Keratinocyte (primary cell): ENCODE measurements at regions not wholly inside any gene's neighbourhood (a gene's known extent, or its start where the extent isn't known, plus 50 kb on each side); places are given as distances from the start of the nearest gene placed in this dataset.
"Not testable (repeated sequence)": the region's sequence is repeated elsewhere in the genome, so short reads cannot be mapped to it uniquely, and the experiment has no call there.

Experiments used
- DNase-seq: peaks from one replicate; pipeline ENCODE4 v3.0.0-alpha.2; 2011; ENCODE audit warnings: low read depth, missing footprints, low spot score
- FAIRE-seq: peaks from 2 replicates; lab custom pipeline; 2011; peaks lifted over from hg19 to GRCh38; lab: Jason Lieb, UNC
- H2AFZ ChIP-seq: 2 replicates; pipeline ENCODE4 v1.6.0; 2012; ENCODE audit warnings: low read length, control low read depth, inconsistent platforms; ENCODE audit not compliant: control insufficient read depth
- H3K27ac ChIP-seq: 2 replicates; pipeline ENCODE4 v1.5.1; 2011; ENCODE audit warnings: low read length; ENCODE audit not compliant: control insufficient read depth, insufficient read depth
- H3K27me3 ChIP-seq: 3 replicates; pipeline ENCODE4 v1.6.0; 2011; ENCODE audit warnings: low read length; ENCODE audit not compliant: control insufficient read depth, insufficient read depth; ENCODE audit errors: extremely low read depth
- H3K36me3 ChIP-seq, 2 experiments: 2 replicates in 1 of 2; 3 replicates in 1 of 2; pipeline ENCODE4 v1.5.1; 2011; ENCODE audit warnings: low read length in 2 of 2, mild to moderate bottlenecking in 1 of 2; ENCODE audit not compliant: control insufficient read depth in 2 of 2, insufficient read depth in 2 of 2; ENCODE audit errors: extremely low read depth in 1 of 2
- H3K4me1 ChIP-seq: 3 replicates; pipeline ENCODE4 v1.5.1; 2011; ENCODE audit warnings: low read length; ENCODE audit not compliant: control insufficient read depth, insufficient read depth; ENCODE audit errors: extremely low read depth
- H3K4me2 ChIP-seq: 3 replicates; pipeline ENCODE4 v1.6.0; 2011; ENCODE audit warnings: low read depth, low read length; ENCODE audit not compliant: control insufficient read depth, insufficient read depth; ENCODE audit errors: extremely low read depth
- H3K4me3 ChIP-seq, 3 experiments: fragments of 200-600 bp in 1 of 3; sonication (generic) in 1 of 3; 2 replicates in 2 of 3; 3 replicates in 1 of 3; pipeline ENCODE4 v1.5.1; 2011 to 2016; ENCODE audit warnings: low read length in 3 of 3, mild to moderate bottlenecking in 3 of 3, control low read depth in 2 of 3, inconsistent platforms in 1 of 3, low read depth in 1 of 3, mixed read lengths in 1 of 3, mixed run types in 1 of 3, moderate library complexity in 1 of 3; ENCODE audit not compliant: control insufficient read depth in 2 of 3, insufficient read depth in 2 of 3; ENCODE audit errors: extremely low read depth in 1 of 3
- H3K79me2 ChIP-seq: 2 replicates; pipeline ENCODE4 v1.6.0; 2012; ENCODE audit warnings: low read length; ENCODE audit not compliant: control insufficient read depth, insufficient read depth
- H3K9ac ChIP-seq: 3 replicates; pipeline ENCODE4 v1.6.0; 2011; ENCODE audit warnings: low read length; ENCODE audit not compliant: control insufficient read depth, insufficient read depth; ENCODE audit errors: extremely low read depth
- H3K9me1 ChIP-seq: 3 replicates; pipeline ENCODE4 v1.6.0; 2011; ENCODE audit warnings: low read length; ENCODE audit not compliant: control insufficient read depth, insufficient read depth; ENCODE audit errors: extremely low read depth
- H3K9me3 ChIP-seq: 2 replicates; pipeline ENCODE4 v1.5.1; 2012; ENCODE audit warnings: low read depth, low read length; ENCODE audit not compliant: control insufficient read depth
- H4K20me1 ChIP-seq: 3 replicates; pipeline ENCODE4 v1.6.0; 2011; ENCODE audit warnings: low read length; ENCODE audit not compliant: control insufficient read depth, insufficient read depth; ENCODE audit errors: extremely low read depth
- EZH2 ChIP-seq: IDR thresholded peaks from one replicate; pipeline ENCODE4 v1.6.1; 2012; ENCODE audit warnings: inconsistent platforms, mild to moderate bottlenecking, low read length, moderate library complexity
- dilution Hi-C: fragments of 300-500 bp; cut with MboI; formaldehyde crosslinking; loops from one replicate; pipeline ENCODE4 v1.7.0; 2020; ENCODE audit warnings: low sequenced_read_pairs; ENCODE audit not compliant: extremely low pct_ligation_motif_present
- TF ChIP-seq, protein P1 (sequence below), 3 experiments: IDR thresholded peaks in 1 of 3; conservative IDR thresholded peaks in 1 of 3; optimal IDR thresholded peaks in 1 of 3; 2 replicates in 2 of 3; 3 replicates in 1 of 3; pipeline versions ENCODE3 to v1.5.1; 2011; ENCODE audit warnings: low read length in 3 of 3, mild to moderate bottlenecking in 3 of 3, moderate library complexity in 2 of 3, control low read depth in 1 of 3, inconsistent platforms in 1 of 3; ENCODE audit not compliant: insufficient read depth in 2 of 3; ENCODE audit errors: extremely low read depth in 1 of 3

DNA sequence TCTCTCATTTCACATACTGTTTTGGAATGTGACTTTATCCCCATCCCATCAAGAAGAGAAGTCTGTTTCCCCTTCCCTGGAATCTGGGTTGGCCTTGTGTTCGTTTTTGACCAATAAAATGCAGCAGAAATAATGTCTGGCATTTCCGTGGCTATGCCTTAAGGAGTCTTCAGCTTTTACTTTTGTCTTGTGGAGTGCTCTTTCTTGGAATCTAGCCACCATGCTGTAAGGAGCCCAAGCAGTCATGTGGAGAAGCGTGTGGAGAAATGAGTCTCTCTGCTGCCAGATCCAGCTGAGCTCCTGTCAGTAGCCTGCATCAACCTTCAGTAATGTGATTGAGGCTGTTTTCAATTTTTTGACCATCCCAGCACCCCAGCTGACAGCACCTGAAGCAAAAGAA, 84.4 kb upstream of the ARMCX2 start:
- no peaks in the 10 kb centered on the region for H3K4me1 ChIP-seq
- H3K4me3 ChIP-seq, result no peak overlapping the region
- DNase-seq, result no peak
- no peak overlapping the region for H3K27ac ChIP-seq
- no peaks in the 10 kb centered on the region for H4K20me1 ChIP-seq
- no peaks in the 10 kb centered on the region for H3K27me3 ChIP-seq
- TF ChIP-seq EZH2, result no peak
- TF ChIP-seq, protein P1, sequence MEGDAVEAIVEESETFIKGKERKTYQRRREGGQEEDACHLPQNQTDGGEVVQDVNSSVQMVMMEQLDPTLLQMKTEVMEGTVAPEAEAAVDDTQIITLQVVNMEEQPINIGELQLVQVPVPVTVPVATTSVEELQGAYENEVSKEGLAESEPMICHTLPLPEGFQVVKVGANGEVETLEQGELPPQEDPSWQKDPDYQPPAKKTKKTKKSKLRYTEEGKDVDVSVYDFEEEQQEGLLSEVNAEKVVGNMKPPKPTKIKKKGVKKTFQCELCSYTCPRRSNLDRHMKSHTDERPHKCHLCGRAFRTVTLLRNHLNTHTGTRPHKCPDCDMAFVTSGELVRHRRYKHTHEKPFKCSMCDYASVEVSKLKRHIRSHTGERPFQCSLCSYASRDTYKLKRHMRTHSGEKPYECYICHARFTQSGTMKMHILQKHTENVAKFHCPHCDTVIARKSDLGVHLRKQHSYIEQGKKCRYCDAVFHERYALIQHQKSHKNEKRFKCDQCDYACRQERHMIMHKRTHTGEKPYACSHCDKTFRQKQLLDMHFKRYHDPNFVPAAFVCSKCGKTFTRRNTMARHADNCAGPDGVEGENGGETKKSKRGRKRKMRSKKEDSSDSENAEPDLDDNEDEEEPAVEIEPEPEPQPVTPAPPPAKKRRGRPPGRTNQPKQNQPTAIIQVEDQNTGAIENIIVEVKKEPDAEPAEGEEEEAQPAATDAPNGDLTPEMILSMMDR (optimal IDR thresholded peaks at IDR 0.05 in 1 of 3, IDR thresholded peaks at IDR 0.05 in 1 of 3, conservative IDR thresholded peaks at IDR 0.05 in 1 of 3; ENCODE audit: extremely low read depth in 1 of 3, insufficient read depth in 2 of 3, low read length in 3 of 3), result no peak
- H3K9me3 ChIP-seq, result no peaks in the 10 kb centered on the region
- H3K36me3 ChIP-seq, result no peaks in the 10 kb centered on the region
- no peak for FAIRE-seq
- H2AFZ ChIP-seq, result no peak overlapping the region
- no peaks in the 10 kb centered on the region for H3K9me1 ChIP-seq
- dilution Hi-C loops, result no loop called here
- H3K9ac ChIP-seq, result no peak overlapping the region
- no peaks in the 10 kb centered on the region for H3K79me2 ChIP-seq
- H3K4me2 ChIP-seq, result no peak overlapping the region

DNA sequence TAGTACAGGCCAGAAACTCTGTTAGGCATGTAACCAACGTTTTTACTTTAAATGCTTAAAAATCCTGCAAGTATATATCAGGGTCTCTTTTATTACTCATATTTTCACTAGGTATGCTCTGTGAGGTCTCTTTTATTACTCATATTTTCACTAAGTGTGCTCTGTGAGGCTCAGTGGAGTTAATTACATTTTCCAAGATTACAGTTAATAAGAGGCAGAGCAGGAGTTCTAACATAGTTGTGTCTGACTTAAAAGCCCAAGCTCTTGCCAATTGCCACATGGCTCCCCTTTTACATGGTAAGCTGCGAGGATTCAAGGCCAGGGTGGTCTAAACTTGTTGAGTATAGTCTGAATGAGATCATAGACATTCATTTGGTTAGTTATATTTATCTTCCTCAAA, 81.0 kb upstream of the ARMCX2 start:
- TF ChIP-seq, protein P1 (optimal IDR thresholded peaks at IDR 0.05 in 1 of 3, IDR thresholded peaks at IDR 0.05 in 1 of 3, conservative IDR thresholded peaks at IDR 0.05 in 1 of 3; ENCODE audit: extremely low read depth in 1 of 3, insufficient read depth in 2 of 3, low read length in 3 of 3), result no peak
- no peak for TF ChIP-seq EZH2
- DNase-seq (no peak), FAIRE-seq (no peak)
- Histone ChIP-seq H3K27me3 (no peaks in the 10 kb centered on the region), H3K4me1 (no peaks in the 10 kb centered on the region), H3K27ac (no peak overlapping the region), H3K36me3 (no peaks in the 10 kb centered on the region), H2AFZ (no peak overlapping the region), H3K9me1 (no peaks in the 10 kb centered on the region), H3K4me2 (no peak overlapping the region), H3K9me3 (no peaks in the 10 kb centered on the region), H4K20me1 (no peaks in the 10 kb centered on the region), H3K79me2 (no peaks in the 10 kb centered on the region), H3K9ac (no peak overlapping the region), H3K4me3 (no peak overlapping the region)
- dilution Hi-C loops, result no loop called here

DNA sequence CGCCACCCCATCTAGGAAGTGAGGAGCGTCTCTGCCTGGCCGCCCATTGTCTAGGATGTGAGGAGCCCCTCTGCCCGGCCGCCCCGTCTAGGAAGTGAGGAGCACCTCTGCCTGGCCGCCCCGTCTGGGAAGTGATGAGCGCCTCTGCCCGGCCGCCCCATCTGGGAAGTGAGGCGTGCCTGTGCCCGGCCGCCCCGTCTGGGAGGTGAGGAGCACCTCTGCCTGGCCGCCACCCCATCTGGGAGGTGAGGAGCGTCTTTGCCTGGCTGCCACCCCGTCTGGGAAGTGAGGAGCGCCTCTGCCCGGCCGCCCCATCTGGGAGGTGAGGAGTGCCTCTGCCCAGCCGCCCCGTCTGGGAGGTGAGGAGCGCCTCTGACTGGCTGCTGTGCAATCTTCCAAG, 79.2 kb upstream of the ARMCX2 start:
- H3K36me3 ChIP-seq, H2AFZ ChIP-seq, dilution Hi-C loops, H3K9ac ChIP-seq, DNase-seq, H3K9me1 ChIP-seq, H3K27me3 ChIP-seq, H3K4me1 ChIP-seq, H3K4me2 ChIP-seq, H4K20me1 ChIP-seq, H3K4me3 ChIP-seq, H3K9me3 ChIP-seq, H3K79me2 ChIP-seq, FAIRE-seq, H3K27ac ChIP-seq: not testable (repeated sequence)

DNA sequence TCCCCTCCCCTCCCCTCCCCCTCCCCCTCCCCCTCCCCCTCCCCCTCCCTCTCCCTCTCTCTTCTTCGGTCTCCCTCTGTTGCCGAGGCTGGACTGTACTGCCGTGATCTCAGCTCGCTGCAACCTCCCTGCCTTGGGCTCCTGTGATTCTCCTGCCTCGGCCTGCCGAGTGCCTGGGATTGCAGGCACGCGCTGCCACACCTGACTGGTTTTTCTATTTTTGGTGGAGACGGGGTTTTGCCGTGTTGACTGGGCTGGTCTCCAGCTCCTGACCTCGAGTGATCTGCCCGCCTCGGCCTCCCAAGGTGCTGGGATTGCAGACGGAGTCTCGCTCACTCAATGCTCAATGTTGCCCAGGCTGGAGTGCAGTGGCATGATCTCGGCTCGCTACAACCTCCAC, 78.8 kb upstream of the ARMCX2 start:
- H3K4me2 ChIP-seq, H3K9me3 ChIP-seq, H2AFZ ChIP-seq, H3K27me3 ChIP-seq, H3K9me1 ChIP-seq, FAIRE-seq, H3K27ac ChIP-seq, H3K79me2 ChIP-seq, H3K36me3 ChIP-seq, H3K4me3 ChIP-seq, H4K20me1 ChIP-seq, DNase-seq, H3K4me1 ChIP-seq, dilution Hi-C loops, H3K9ac ChIP-seq: not testable (repeated sequence)
